K562 (cell line): ENCODE measurements at regions not wholly inside any gene's neighbourhood (a gene's known extent, or its start where the extent isn't known, plus 50 kb on each side); places are given as distances from the start of the nearest gene placed in this dataset.

Experiments
- ATAC-seq: fragments of 200-7000 bp; cut with Tn5 transposase; 3 replicates; pipeline ENCODE4 v1.9.1; 2020; ENCODE audit warnings: moderate library complexity
- BruUV-seq: library from RNA; stranded (reverse); fragments of 400-500 nt; replicated peaks from 2 replicates; lab custom pipeline; 2021; lab: Mats Ljungman, UMichigan
- CTCF ChIA-PET: fragments of 300-600 bp; formaldehyde crosslinking; extraction: SDS; loops from one replicate; lab custom pipeline; 2021; ENCODE audit warnings: low intra/inter-chr PET ratio; lab: Yijun Ruan, JAX
- POLR2A ChIA-PET: fragments of 300-600, 350-650 bp; sonication (Branson Sonifier 250); formaldehyde crosslinking; extraction: SDS; loops from one replicate; lab custom pipeline; 2021; ENCODE audit warnings: antibody characterized with exemption, inconsistent platforms; lab: Yijun Ruan, JAX
- DNase-seq, 4 experiments: peaks; one replicate each; pipeline versions ENCODE4 v3.0.0 to v3.0.0-alpha.2; 2011 to 2018; ENCODE audit warnings: low spot score in 3 of 4, mixed read lengths in 3 of 4; ENCODE audit errors: extremely low read depth in 1 of 4
- FAIRE-seq: peaks from 2 replicates; lab custom pipeline; 2011; peaks lifted over from hg19 to GRCh38; lab: Jason Lieb, UNC
- H2AFZ ChIP-seq: 2 replicates; pipeline ENCODE4 v1.6.0; 2011; ENCODE audit warnings: low read depth, low read length, control low read depth, inconsistent platforms
- H3K27ac ChIP-seq: fragments of 200-600 bp; 3 replicates; pipeline ENCODE4 v1.8.0; 2011; ENCODE audit warnings: low read depth, mild to moderate bottlenecking, control low read depth, inconsistent platforms, low read length, moderate library complexity, mixed read lengths; ENCODE audit errors: extremely low read depth
- H3K27me3 ChIP-seq, 2 experiments: fragments of 300-600 bp in 1 of 2; 2 replicates in 1 of 2; 3 replicates in 1 of 2; pipeline versions ENCODE4 v1.6.0 to v1.8.0; 2011; ENCODE audit warnings: inconsistent platforms in 2 of 2, low read length in 2 of 2, mild to moderate bottlenecking in 1 of 2, mixed read lengths in 1 of 2, moderate library complexity in 1 of 2; ENCODE audit not compliant: control insufficient read depth in 2 of 2, insufficient read depth in 2 of 2
- H3K36me3 ChIP-seq: fragments of 300-600 bp; 3 replicates; pipeline ENCODE4 v1.8.0; 2011; ENCODE audit warnings: mild to moderate bottlenecking, low read length, inconsistent platforms; ENCODE audit not compliant: control insufficient read depth, insufficient read depth
- H3K4me1 ChIP-seq, 2 experiments: fragments of 200-600 bp in 1 of 2; replicated peaks in 1 of 2; 2 replicates in 1 of 2; 3 replicates in 1 of 2; pipeline versions ENCODE4 v1.5.1 to v1.8.0; 2011; ENCODE audit warnings: inconsistent platforms in 2 of 2, low read length in 2 of 2, mild to moderate bottlenecking in 1 of 2, mixed read lengths in 1 of 2, moderate library complexity in 1 of 2; ENCODE audit not compliant: control insufficient read depth in 2 of 2, insufficient read depth in 2 of 2
- H3K4me2 ChIP-seq: 2 replicates; pipeline ENCODE4 v1.6.1; 2011; ENCODE audit warnings: low read length, control low read depth, inconsistent platforms, mixed read lengths; ENCODE audit not compliant: insufficient read depth
- H3K4me3 ChIP-seq: fragments of 200-600 bp; sonication (generic), shearing (Covaris generic); 2 replicates; pipeline ENCODE4 v1.5.1; 2016; ENCODE audit warnings: control low read depth, inconsistent platforms
- H3K79me2 ChIP-seq: fragments of 200-600 bp; 3 replicates; pipeline ENCODE4 v1.8.0; 2011; ENCODE audit warnings: low read length, inconsistent platforms; ENCODE audit not compliant: control insufficient read depth, insufficient read depth
- H3K9ac ChIP-seq, 2 experiments: 2 replicates each; pipeline versions ENCODE4 v1.6.0 to v1.6.1; 2011; ENCODE audit warnings: low read depth in 2 of 2, low read length in 2 of 2, control low read depth in 1 of 2, inconsistent platforms in 1 of 2, mild to moderate bottlenecking in 1 of 2, mixed read lengths in 1 of 2; ENCODE audit not compliant: insufficient read depth in 1 of 2
- H3K9me1 ChIP-seq: one replicate; pipeline ENCODE4 v1.6.0; 2011; ENCODE audit warnings: inconsistent platforms, mild to moderate bottlenecking, low read length, moderate library complexity; ENCODE audit not compliant: control insufficient read depth, insufficient read depth
- H3K9me3 ChIP-seq: replicated peaks from 2 replicates; pipeline ENCODE4 v1.5.1; 2011; ENCODE audit warnings: low read depth, low read length, inconsistent platforms; ENCODE audit not compliant: control insufficient read depth, insufficient read depth
- H4K20me1 ChIP-seq: replicated peaks from 2 replicates; pipeline ENCODE4 v1.6.1; 2011; ENCODE audit warnings: low read length, inconsistent platforms, mixed read lengths; ENCODE audit not compliant: control insufficient read depth, insufficient read depth
- C11orf30 ChIP-seq: fragments of 450-650 bp; IDR thresholded peaks from 2 replicates; pipeline ENCODE4 v1.6.1; 2016; ENCODE audit warnings: low read depth, mild to moderate bottlenecking
- HDAC1 ChIP-seq, 2 experiments: fragments of 450-650 bp; IDR thresholded peaks; 2 replicates each; pipeline ENCODE4 v1.6.1; 2016 to 2017; ENCODE audit warnings: inconsistent platforms in 1 of 2, mild to moderate bottlenecking in 1 of 2, moderate library complexity in 1 of 2
- HNRNPH1 ChIP-seq: fragments of 200-400 bp; formaldehyde crosslinking; optimal IDR thresholded peaks from 2 replicates; pipeline ENCODE3; 2017; ENCODE audit warnings: low read depth, mild to moderate bottlenecking, low read length, moderate library complexity
- KAT2B ChIP-seq: IDR thresholded peaks from one replicate; pipeline ENCODE4 v1.6.1; 2012; ENCODE audit warnings: low read depth, mild to moderate bottlenecking, control low read depth, inconsistent platforms, low read length, moderate library complexity
- LEF1 ChIP-seq: fragments of 450-650 bp; IDR thresholded peaks from 2 replicates; pipeline ENCODE4 v1.6.1; 2016; ENCODE audit warnings: mild to moderate bottlenecking
- MEIS2 ChIP-seq: fragments of 450-650 bp; IDR thresholded peaks from 2 replicates; pipeline ENCODE4 v1.6.1; 2014; ENCODE audit warnings: mild to moderate bottlenecking; ENCODE audit not compliant: partially characterized antibody
- NFIC ChIP-seq: fragments of 450-650 bp; IDR thresholded peaks from 2 replicates; pipeline ENCODE4 v1.6.1; 2017; ENCODE audit warnings: mild to moderate bottlenecking, inconsistent platforms
- SRSF1 ChIP-seq: fragments of 200-400 bp; formaldehyde crosslinking; IDR thresholded peaks from 2 replicates; pipeline ENCODE4 v1.6.1; 2017; ENCODE audit warnings: mild to moderate bottlenecking, low read depth, low read length, moderate library complexity
- TEAD4 ChIP-seq, 2 experiments: sonication (generic) in 1 of 2; formaldehyde crosslinking in 1 of 2; IDR thresholded peaks; 2 replicates each; pipeline versions ENCODE4 v1.6.1 to v1.8.0; 2012 to 2022; ENCODE audit warnings: borderline replicate concordance in 1 of 2, inconsistent platforms in 1 of 2, low read length in 1 of 2, mild to moderate bottlenecking in 1 of 2, missing genetic modification reagents in 1 of 2
- TRIM24 ChIP-seq, 2 experiments: fragments of 450-650 bp; IDR thresholded peaks; 2 replicates each; pipeline ENCODE4 v1.6.1; 2016
- ZNF140 ChIP-seq: fragments of 250-450 bp; sonication (Bioruptor Pico); IDR thresholded peaks from 2 replicates; pipeline ENCODE4 v1.8.0; 2021; ENCODE audit warnings: moderate library complexity, mild to moderate bottlenecking, inconsistent platforms
- ZNF311 ChIP-seq: fragments of 250-450 bp; sonication (Bioruptor Pico); IDR thresholded peaks from 2 replicates; pipeline ENCODE4 v1.4.0; 2020; ENCODE audit warnings: mild to moderate bottlenecking, moderate library complexity
- ZNF316 ChIP-seq: fragments of 450-650 bp; IDR thresholded peaks from 2 replicates; pipeline ENCODE4 v1.6.1; 2016
- WGBS: fragments of 100-300 bp; shearing (Covaris generic); methylation state at CpG from one replicate; pipeline ENCODE4 v1.1.6; 2016; ENCODE audit warnings: low coverage, mixed read lengths; ENCODE audit not compliant: insufficient coverage; ENCODE audit errors: missing lambda C conversion rate; 5-methylcytosine and 5-hydroxymethylcytosine counted together
- in situ Hi-C: fragments of 300-500 bp; cut with MboI; formaldehyde crosslinking; loops from 4 replicates; pipeline ENCODE4 v1.15.0; 2018; ENCODE audit warnings: inconsistent platforms, mixed read lengths
- intact Hi-C: fragments of 100-400 bp; cut with micrococcal nuclease; formaldehyde crosslinking; loops from 2 replicates; pipeline ENCODE4 v1.14.2; 2022

DNA sequence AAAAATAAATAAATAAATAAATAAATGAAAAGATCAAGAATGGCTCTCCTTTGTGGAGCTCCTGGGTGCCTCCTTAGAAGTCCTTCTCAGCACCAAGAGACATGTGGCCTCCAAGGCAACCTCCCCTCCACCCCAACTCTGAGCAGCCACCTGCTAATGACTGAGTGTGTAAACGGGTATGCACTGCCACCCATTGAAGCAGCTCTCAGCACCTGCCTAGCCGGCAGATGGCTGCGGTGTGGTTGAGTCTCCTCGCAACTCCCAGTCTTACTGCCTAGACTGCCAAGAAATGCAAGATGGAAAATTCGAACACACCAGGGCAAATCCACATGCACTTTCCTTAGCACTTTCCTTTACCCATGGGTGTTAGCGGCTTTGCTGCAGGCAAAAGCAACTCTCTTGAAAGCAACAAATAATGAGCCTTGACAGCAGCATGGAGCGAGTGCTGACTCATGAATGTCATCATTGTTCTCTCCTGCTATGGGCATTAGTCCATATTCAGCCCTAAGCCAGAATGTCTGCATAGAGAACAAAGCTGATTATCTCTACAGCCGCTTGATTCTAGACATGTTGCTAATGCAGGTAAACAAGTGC is 913.9 kb upstream of the AUTS2 start:
- no peaks in the 10 kb centered on the region for H3K9me1 ChIP-seq
- no peak for ATAC-seq
- H4K20me1 ChIP-seq = no peaks in the 10 kb centered on the region; the same call in 1 of the 2 replicates
- in situ Hi-C loops = no loop called here
- no peaks in the 10 kb centered on the region for H3K36me3 ChIP-seq
- H3K27me3 ChIP-seq = peaks cover 0 to 8% of the 10 kb centered on the region in 2 experiments; a peak in 1 of 5 replicates
- no peak for FAIRE-seq
- no peak overlapping the region for H3K4me3 ChIP-seq
- WGBS = 5% methylated on average over 8 of the region's 8 CpGs
- no peak for DNase-seq
- POLR2A ChIA-PET = no interaction called here
- no peak for TF ChIP-seq ZNF311 (CRISPR knock-in tag)
- TF ChIP-seq KAT2B = no peak
- TF ChIP-seq HDAC1 (IDR thresholded peaks at IDR 0.05) = no peak
- no peak for TF ChIP-seq TEAD4 (IDR thresholded peaks at IDR 0.05; ENCODE audit: low read length)
- no peak for TF ChIP-seq TEAD4 (CRISPR knock-in tag; IDR thresholded peaks at IDR 0.05; ENCODE audit: borderline replicate concordance)
- TF ChIP-seq ZNF140 (CRISPR knock-in tag) = no peak
- TF ChIP-seq C11orf30 = peak; percentile 36; the same call in 1 of the 2 replicates
- TF ChIP-seq LEF1 = no peak
- TF ChIP-seq NFIC = no peak
- peak; percentile 52 for TF ChIP-seq ZNF316
- TF ChIP-seq TRIM24 (IDR thresholded peaks at IDR 0.05) = no peak
- TF ChIP-seq SRSF1 = no peak
- no peak for TF ChIP-seq HNRNPH1
- peak; percentile 7 for TF ChIP-seq MEIS2
- TF ChIP-seq, all 486 proteins: peak for 3
- Histone ChIP-seq H2AFZ (no peak overlapping the region), H3K9ac (no peak overlapping the region), H3K4me1 (no peaks in the 10 kb centered on the region), H3K27ac (no peak overlapping the region), H3K9me3 (no peaks in the 10 kb centered on the region), H3K4me2 (no peak overlapping the region), H3K79me2 (no peaks in the 10 kb centered on the region)
- intact Hi-C loops = no loop called here
- BruUV-seq = no TSS peak
- CTCF ChIA-PET = no interaction called here
